Islet precursor cell (in vitro differentiated cells): ENCODE measurements at regions not wholly inside any gene's neighbourhood (a gene's known extent, or its start where the extent isn't known, plus 50 kb on each side); places are given as distances from the start of the nearest gene placed in this dataset.

Source experiments
- DNase-seq: peaks from one replicate; pipeline ENCODE4 v3.0.0-alpha.2; 2018

DNA sequence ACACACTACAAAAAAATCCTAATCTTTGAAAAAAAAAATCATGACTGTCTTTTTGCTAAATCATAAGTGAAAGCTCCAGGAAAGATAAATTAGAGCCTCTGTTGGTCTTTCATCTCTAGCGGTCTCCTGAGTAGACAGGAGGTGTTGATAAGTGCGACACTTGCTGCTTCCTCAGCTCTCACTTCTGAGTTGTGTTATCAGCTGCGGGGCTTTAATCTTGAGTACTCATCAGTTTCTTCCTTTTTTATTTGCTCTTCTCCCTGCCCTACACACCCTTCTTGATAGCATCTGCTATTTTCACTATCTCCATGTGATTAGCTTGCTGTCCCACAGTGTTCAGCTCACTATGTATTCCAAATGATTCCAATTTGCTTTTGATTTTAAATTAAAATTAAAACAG, 1449.2 kb downstream of the C4orf33 start:
- no peak for DNase-seq

DNA sequence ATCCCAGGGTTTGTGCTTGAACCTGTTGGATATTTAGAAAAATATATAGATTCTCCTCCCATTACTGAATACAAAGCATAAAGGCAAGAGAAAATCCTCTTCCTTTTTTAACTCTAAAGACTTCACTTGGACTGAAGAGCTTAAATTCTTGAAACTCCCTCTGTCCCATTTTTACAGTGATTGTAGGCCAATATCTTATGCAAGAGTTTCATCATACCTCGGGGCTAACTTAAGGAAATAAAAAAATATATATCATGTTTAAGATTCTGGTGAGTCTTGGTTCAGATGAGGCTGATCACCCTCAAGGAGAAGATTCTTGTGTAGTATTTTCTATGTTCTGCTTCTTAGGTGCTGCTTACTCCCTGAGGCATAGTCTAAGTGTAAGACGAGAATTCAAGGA, 1449.6 kb downstream of the C4orf33 start:
- DNase-seq: no peak

DNA sequence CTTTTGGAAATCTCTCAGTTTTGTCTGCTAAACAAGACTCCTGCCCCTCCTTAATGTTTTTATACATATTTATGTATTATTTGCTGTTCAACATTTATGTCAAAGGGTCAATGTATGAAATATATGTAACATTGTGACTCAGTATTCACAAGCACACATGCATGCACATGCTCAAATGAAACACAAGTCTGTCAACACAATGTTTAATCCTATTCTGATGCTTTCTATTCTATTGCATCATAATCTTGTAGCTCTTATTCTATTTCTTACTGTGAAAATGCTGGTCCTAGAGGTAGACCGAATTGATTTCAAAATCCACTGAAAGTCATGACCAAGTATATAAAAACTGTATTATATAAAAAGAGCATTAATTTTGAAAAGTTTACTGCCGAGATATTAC, 1463.3 kb downstream of the C4orf33 start:
- no peak for DNase-seq

DNA sequence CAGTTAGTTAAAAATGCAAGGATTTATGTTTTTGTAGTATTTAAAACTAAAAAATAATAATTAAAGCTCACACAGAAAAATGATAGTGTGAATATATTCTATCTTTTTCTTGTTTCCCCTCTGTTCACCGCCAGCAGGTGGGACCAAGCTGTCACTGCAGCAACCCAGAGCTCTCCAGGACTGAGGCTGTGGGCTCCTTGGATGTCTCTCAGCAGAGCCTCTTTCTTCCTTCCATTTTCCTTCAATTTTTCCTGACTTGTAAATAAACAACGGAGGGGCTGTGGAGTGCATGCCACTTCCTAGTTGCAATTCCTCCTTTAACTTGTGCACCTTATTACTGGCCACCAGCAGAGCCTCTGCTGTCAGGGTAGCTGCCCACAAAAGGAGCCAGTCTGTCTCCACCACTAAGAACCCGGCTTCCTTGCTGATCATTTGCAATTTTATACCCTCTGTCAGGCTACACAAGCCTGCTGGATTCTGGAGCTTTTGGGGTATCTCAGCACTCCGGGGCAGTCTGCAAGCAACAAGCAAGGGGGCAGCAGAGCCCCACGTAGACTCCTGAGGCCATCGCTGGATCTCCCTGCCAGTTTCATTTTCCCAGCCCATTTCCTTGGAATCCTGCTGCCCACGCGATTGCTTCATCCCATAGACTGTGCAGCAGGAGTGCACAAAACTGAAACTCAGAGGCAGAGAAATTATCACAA, 1467.4 kb downstream of the C4orf33 start:
- DNase-seq: peak; percentile 72

DNA sequence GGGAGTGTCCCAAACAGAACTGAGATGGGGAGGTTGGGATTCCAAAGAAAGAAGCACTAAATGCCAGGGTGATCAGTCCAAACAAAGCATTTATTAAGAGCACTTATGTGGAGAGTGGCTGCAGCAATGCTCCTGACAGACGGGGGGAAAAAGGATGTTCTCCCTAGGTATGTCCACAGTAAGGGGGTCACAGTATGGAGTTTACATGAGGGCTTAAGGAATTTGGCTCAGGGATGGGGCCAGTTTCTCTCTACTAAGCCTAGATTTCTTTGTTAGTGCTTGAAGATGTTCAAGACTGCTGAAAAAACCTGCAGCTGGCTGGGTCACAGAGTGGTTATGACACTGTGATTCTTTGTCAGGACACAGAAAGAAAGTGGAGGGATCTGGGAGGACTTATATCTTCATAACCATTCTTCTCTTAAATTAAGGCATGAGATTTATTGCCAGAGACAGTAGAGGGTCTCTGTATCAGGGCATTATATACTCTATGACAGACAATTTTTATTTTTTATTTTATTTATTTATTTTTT, 1468.0 kb downstream of the C4orf33 start:
- no peak for DNase-seq

DNA sequence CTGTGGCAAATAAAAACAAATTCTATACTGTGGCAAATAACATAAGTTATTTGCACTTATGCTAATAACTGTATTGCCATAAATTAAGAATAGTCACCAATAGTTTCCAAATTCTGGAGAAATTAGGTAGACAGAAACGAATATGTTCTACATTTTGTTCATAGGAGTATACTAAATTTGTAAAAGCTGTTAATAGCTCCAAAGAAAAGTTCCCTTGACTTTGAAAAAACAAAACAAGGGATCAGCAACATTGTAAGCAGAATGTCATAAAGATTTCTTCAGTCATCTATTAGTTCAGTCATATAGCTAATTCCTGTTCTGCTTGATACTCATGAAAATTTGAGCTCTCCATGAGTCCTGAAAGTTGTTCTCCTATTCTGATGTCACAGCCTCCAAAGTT, 1472.8 kb downstream of the C4orf33 start:
- DNase-seq: no peak

DNA sequence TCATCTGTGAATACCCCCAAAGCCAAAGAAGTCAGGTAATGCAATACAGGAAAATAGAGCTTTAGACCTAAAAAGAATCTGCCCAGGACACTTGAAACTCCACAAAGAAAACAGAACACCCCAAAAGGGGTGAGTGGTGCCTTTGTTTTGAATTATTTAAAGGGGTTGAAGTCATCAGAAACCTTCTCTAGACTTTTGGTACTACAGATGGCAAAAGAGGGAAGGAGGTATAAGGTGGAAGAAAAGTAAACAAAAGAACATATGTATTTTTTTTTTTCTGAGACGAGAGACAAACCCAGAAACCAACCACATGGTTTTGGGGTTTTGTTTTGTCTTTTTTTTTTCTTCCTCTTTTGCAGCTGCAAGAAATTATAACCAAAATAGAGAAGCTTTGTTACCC, 1477.8 kb downstream of the C4orf33 start:
- no peak for DNase-seq

DNA sequence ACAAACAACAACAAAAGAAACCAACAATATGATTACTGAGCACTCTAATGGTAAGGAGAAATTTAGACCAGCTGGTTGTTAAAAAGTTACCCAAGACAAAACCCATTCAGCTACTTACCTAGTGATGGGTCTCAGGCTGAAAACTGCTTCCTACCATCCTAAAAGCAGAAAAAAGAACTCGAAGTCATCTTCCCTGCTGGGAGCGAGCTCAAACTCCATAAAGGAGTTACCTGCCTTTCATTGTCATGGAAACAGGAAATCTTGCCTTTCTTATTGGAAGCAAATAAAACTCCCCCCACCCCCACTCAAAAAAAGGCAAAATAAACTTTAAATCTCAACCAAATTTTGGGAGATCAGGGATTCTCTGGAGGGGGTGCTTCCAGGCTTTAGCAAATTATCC, 1478.3 kb downstream of the C4orf33 start:
- DNase-seq: no peak

DNA sequence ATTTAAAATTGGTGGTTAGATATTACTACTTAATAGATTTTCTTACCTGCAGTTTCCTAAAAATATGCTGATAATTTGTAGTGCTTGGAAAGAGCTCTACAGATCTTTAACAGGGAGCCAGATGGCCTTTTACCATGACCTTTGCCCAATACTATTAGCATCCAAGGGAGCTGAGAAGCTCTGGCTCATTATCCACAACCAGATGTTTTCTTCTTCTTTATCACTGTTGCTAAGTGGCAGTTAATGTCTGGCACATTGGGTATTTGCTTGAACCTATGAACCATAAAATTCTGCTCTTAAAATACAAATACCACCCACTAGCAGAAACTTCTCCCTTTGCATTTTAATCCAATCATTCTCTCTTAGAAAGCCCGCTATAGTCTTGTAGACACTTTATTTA, 1480.3 kb downstream of the C4orf33 start:
- no peak for DNase-seq

DNA sequence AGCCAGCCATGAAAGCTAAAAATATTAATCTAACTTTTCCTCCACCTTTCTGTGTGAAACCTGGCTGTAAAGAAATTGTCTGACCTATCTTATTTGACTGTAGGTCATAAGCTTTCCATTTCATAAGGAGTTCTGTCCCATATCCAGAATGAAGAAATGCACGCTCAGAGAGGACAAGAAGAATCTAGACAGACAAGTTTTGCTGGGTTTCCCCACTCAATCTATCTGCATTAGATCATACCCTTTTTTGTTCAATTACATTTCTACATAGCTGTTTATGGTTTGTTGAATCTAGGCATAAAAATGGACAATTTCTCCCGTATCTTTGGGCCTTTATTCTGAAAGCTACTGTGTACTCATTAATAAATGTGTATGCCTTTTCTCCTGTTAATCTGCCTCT, 1495.1 kb downstream of the C4orf33 start:
- DNase-seq: no peak

DNA sequence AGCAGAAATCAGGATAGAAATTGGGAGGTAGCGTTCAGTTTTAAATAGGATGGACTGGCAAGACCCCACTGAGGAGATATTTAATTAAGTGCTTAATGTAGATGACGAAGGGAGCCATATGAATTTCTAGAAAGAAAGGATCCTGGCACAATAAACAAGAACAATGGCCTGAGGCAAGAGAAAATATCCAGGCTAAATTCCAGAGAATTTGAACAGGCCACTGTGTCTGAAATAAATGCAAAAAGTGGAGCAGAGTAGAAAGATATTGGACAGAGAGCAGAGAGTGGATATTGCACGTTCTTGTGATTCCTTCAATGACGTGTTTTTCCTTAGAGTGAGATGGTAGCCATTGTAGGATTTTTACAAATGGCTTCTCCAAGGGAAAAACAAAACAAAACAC, 1504.8 kb downstream of the C4orf33 start:
- no peak for DNase-seq

DNA sequence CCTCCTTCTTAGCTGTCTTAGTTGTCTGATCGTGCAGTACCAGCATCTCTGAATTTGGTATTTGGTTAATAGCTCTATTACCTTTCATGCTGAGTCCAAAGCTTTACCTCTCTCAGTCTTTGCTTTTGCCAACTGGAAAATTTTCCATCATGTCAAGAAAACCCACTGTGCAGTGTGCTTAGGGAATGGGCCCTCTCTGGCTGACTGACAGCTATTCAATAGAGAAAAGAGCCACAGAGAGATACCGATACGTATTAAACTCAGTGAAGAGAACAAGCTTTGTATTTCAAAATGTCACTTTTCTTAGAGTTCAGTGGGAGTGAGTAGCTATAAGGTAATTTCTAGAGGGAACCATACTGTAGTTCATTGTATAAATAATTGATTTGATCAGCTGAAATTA, 1507.1 kb downstream of the C4orf33 start:
- no peak for DNase-seq

DNA sequence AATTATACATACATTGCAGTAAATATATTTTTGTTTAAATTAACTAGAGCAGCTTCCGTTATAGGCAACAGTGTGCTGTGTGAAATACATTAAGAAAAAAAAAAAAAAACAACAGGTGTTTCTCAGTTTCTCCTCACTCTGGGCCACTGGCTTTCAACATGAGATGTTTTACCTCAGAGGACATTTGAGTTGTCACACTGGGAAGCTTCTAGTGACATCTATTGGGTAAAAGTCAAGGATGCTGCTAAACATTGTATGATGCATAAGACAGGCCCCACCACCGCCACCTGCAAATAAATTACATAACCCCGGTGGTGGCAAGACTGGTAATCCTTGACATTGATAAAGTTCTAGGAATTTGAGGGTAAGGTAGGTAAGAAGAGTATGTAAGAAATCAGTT, 1512.2 kb downstream of the C4orf33 start:
- no peak for DNase-seq

DNA sequence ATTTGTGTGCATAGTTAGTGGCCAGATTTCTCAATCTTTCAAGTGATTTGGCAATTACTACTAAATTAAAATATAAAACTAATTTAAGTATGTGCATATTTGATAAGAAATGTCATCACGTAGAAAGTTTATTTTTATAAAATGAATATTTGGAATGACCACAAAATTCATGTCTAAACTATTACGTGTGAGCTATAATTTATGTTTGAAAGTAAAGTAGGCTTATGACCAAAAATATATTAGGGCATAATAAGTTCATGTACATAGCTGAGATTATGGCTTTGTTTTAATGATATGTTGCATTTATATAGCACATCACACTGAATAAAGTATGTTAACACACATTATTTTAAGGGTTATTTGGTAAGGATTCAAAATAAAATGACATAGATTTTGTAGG, 1532.6 kb downstream of the C4orf33 start:
- DNase-seq: no peak

DNA sequence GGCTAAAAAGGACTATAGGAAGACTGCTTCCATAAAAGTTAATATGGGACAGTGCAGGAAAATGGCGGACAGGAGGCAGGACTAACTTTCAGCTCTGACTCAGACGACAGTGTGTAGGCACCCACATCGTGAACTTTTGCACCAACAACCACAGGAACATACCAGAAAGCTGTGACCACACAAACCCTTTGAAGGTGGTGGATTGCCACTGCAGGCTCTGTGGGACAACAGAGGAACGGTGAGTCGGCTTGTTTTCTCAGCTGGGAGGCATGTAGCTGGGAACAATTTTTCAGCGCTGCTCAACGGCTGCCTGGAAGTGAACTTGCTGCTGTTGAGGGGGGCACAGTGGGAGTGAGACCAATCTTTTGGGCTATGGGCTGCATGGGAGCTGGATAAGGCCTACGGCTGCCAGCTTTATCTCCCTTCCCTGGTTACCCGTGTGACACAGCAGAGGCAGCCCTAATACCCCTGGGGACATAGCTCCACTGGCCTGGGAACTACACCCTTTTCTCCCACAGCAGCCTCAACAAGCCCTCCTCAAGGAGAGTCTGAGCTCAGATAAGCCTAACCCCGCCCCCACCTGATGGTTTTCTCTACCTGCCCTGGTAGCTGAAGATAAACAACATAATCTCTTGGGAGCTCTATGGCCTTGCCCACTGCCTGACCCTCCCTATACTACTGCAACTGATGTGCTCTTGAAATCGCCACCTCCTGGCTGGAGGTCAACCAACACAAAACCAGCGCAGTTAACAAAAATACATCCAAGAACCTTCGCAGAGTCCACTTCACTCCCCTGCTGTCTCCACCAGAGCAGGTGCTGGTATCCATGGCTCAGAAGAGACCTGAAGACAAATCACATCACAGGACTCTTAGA, 1537.0 kb downstream of the C4orf33 start:
- peak; percentile 55 for DNase-seq

DNA sequence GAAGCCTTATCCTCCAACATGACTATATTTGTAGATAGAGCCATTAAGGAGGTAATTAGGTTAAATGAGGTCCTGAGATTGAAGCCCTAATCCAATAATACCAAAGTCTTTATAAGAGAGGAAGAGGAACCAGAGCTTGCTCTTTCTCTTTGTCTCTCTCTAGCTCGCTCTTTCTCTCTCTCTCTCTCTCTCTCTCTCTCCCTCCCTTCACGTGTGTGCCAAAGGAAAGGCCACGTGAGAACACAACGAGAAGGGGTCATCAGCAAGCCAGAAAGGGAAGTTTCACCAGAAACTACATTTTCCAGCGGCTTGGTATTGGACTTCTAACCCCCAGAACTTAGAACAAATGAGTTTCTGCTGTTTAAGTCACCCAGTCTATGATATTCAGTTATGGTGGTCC, 1540.5 kb downstream of the C4orf33 start:
- no peak for DNase-seq

DNA sequence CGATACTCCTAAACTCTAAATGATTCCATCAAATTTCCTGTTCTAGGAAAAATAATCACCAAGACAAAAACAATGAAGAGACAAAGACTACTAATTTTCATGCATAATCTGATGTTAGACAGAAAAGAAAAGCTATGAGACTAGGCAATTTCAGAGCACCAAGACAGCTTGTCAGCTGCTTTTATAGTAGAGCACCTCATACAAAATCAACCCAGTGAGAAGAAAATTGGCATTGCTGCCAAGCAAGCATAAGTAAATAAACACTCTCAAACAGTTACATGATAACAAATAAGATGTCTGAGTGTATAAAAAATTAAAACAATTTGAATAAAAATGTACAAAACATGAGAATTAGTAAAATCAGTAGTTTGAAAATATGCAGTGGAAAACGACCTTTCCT, 1544.6 kb downstream of the C4orf33 start:
- DNase-seq: no peak

DNA sequence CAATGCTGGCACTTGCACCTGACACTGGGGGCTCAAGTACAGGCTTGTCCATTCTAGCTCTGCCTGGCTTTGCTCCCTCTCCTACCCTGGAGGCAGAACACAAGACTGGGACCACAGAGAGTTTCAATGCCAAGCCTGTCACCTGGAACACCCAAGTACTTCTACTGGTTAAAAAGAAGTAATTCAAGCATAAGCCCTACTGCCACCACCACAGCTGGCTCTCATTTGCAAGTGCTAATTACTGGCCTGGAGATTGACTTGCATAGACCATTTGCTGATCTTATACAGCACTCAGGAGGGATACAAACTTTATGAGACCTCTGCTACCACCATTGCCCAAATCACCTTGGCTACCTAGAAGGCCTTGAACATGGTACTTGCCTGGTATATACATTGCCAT, 1550.9 kb downstream of the C4orf33 start:
- DNase-seq: no peak

DNA sequence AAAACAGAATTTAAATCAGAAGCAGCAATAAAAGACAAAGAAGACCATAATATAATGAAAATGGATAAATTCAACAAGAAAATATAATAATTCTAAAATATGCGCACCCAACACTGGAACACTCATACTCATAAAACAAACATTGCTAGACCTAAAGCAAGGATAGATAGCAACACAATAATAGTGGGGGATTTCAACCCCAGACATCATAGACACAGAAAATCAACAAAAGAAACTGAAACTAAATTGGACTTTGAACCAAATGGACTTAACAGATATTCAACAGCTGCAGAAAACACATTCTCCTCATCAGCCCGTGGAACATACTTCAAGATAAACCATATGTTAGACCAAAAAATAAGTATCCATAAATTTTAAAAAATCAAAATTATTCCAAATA, 1552.6 kb downstream of the C4orf33 start:
- DNase-seq: no peak

DNA sequence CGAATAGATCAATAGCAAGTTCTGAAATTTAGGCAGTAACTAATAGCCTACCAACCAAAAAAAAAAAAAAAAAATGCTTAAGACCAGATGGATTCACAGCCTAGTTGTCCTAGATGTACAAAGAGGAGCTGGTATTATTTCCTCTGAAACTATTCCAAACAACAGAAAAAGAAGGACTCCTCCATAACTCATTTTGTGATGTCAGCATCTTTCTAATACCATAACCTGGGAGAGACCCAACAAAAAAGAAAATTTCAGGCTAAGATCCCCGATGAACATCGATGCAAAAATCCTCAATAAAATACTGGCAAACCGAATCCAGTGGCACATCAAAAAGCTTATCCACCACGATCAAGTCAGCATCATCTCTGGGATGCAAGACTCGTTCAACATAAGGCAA, 1557.9 kb downstream of the C4orf33 start:
- DNase-seq: no peak

DNA sequence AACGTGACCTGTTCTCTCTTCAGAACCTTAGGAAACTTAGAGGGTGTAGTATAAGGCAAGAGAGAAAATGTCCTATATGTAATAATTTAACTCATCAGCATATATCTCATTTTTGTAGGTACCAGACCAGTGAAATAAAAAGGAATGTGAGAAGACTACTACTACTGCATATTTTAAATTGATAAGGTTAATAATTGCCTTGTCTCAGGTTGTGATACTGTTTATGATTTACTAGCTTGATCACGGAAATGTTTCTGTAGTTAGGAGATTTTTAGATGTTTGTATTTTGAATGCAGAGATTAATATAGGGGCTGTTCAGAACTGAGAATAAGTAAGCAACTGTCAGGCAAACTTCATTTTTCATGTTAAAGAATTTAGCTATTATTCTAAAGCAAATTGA, 1563.4 kb downstream of the C4orf33 start:
- no peak for DNase-seq

DNA sequence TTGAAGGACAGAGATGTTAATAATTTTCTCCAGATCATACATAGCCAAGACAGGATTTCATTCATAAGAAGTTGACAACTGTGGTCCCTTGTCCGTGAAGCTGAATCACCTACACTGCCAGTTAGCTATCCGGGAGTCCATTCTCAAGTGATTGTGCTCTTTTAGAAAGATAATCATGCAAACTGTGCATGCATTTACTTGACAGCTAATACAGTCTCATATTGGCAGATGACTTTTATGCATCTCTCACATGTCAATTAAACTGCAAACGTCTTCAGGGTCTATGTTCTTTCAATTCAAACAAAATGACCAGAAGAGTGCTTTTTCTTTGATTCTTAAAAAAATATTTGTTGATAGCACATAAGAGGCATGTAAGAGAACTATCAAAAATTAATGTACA, 1572.9 kb downstream of the C4orf33 start:
- DNase-seq: no peak

DNA sequence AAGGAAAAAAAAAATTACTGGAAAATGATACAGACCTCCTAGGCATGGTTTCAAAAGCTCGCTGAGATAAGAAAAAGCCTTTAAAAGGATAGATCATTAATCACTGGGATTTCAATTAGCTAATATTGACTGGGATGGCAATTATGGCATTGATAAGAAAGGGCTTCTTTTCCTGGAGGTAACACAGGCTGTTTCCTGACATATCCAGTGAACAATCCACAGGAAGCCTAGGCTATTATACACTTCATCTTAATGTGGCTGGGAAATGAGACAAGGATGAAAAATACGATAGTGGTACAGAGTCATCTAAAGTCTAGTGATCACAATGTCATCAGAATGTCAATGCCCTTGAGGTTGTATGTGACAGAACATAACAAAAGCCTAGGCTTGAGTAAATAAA, 1579.3 kb downstream of the C4orf33 start:
- no peak for DNase-seq

DNA sequence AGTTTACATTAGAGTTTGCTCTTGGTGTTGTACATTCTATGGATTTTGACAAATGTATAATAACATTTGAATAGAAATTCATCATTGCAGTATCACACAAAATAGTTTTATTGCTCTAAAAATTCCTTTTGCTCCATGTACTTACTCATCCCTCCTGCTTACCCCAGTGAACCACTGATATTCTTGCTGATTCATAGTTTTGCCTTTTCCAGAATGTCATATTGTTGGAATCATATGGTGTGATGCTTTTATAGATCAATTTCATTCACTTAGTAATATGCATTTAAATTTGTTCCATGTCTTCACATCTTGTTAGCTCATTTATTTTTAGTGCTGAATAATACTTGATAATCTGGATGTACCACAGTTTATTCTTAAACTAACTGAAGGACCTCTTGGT, 1593.2 kb downstream of the C4orf33 start:
- no peak for DNase-seq
